ENCODE measurements at regions not wholly inside any gene's neighbourhood (a gene's known extent, or its start where the extent isn't known, plus 50 kb on each side); places are given as distances from the start of the nearest gene placed in this dataset.

DNA sequence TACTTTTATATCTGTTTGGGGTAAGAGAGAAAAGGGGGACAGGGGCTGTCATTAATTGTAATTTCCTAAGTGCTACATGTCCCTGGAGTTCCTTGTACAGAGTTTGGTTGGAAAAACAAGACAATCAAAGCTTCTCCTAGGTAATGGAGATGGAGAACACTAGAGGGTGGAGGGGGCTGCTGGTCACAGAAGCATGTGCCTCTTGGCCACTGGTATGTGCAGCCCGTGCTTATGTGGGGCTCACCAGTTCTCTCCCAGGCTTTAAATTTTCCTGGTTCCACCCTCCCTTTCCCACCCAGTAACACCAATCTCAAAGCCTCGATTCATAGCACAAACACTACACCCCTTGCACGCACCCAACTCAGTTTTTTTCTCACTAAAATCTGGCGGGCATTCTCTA lies 165.6 kb downstream of the SAMD5 start:
- TF ChIP-seq POLR2AphosphoS5 (IDR thresholded peaks at IDR 0.05): no peak
- no peak for TF ChIP-seq POLR2A (IDR thresholded peaks at IDR 0.05)
- TF ChIP-seq CTCF (IDR thresholded peaks at IDR 0.05): no peak
- Histone ChIP-seq H3K27ac (no peak overlapping the region), H3K9me3 (peaks cover 0 to 14% of the 10 kb centered on the region in 2 donors), H3K36me3 (no peaks in the 10 kb centered on the region), H3K4me1 (no peaks in the 10 kb centered on the region), H3K4me3 (no peak overlapping the region), H3K27me3 (no peaks in the 10 kb centered on the region)
- intact Hi-C loops (cut with DNase I; ENCODE audit: low total_unique reads): no loop called here
- no peak for DNase-seq (ENCODE audit: low spot score in 2 of 2)

GRCh38 chr6:147674794-147675193 lies 166.3 kb downstream of the SAMD5 start:
- intact Hi-C loops (cut with DNase I; ENCODE audit: low total_unique reads): no loop called here
- Histone ChIP-seq H3K9me3 (peaks cover 0 to 11% of the 10 kb centered on the region in 2 donors), H3K4me3 (no peak overlapping the region)

DNA sequence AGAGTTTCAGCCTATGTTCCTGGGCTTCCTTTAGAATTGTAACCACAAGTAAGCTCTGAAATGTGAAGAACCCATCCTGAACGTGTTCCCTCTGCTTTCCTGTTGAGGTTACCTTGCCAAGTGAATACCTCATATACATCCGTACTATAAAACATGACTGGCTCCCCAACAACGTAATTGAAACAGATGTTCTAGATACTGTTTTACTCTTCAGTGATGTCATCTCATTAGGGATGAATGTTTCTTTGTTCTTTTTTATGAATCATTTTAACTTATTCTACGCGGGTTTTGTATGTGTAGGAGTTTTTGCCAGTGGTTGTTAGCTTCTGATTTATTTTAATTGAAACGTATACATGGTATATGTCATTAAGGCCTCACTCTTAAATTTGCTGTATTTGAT lies 166.8 kb downstream of the SAMD5 start:
- no peak for TF ChIP-seq CTCF (IDR thresholded peaks at IDR 0.05)
- no peak for TF ChIP-seq POLR2A (IDR thresholded peaks at IDR 0.05)
- TF ChIP-seq POLR2AphosphoS5 (IDR thresholded peaks at IDR 0.05): no peak
- H3K27ac ChIP-seq: no peak overlapping the region
- H3K9me3 ChIP-seq: peaks cover 0 to 7% of the 10 kb centered on the region in 2 donors
- H3K4me1 ChIP-seq: no peaks in the 10 kb centered on the region
- no peak for DNase-seq (ENCODE audit: low spot score in 2 of 2)
- intact Hi-C loops (cut with DNase I; ENCODE audit: low total_unique reads): no loop called here
- no peaks in the 10 kb centered on the region for H3K36me3 ChIP-seq
- H3K27me3 ChIP-seq: no peaks in the 10 kb centered on the region
- H3K4me3 ChIP-seq: no peak overlapping the region

More at GRCh38 chr6:147674794-147675193, 166.3 kb downstream of the SAMD5 start:
- H3K36me3 ChIP-seq: no peaks in the 10 kb centered on the region
- H3K27ac ChIP-seq: no peak overlapping the region
- H3K4me1 ChIP-seq: no peaks in the 10 kb centered on the region
- no peak for DNase-seq (ENCODE audit: low spot score in 2 of 2)
- TF ChIP-seq CTCF (IDR thresholded peaks at IDR 0.05) (no peak), POLR2AphosphoS5 (IDR thresholded peaks at IDR 0.05) (no peak), POLR2A (IDR thresholded peaks at IDR 0.05) (no peak)
- no peaks in the 10 kb centered on the region for H3K27me3 ChIP-seq

DNA sequence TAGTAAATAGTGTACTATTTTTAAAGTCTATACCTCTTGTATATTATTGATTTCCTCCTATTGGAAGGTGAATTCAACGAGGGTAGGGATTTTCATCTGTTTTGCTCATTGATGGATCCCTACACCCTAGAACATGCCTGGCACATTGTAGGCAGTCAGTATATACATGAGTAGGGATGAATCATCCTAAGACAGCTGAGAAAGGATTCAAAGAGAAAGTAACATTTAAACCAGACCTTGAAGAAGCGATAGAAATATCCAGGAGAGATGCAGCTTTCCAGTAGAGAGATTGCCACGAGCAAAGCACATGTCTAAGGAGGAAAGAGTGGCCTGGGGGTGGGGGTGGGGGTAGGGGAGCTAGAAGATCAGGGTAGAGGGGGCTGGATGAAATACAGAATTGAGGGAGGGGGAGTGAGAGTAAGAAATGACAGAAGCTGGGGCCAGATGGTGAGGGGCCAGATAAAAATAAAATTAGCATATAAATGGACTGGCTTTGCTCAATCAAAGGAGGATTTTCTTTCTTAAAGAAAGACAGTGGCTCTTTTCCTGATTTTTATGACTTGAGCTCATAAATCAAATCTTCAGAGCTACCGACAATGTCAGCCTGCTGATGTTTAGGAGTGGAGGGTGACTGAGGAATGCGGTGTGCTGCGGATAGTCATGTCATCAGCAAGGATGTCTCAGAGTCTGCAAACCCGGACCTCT lies 168.2 kb downstream of the SAMD5 start:
- no peak overlapping the region for H3K4me3 ChIP-seq
- H3K9me3 ChIP-seq: no peaks in the 10 kb centered on the region
- no peaks in the 10 kb centered on the region for H3K4me1 ChIP-seq
- H3K36me3 ChIP-seq: no peaks in the 10 kb centered on the region
- H3K27me3 ChIP-seq: no peaks in the 10 kb centered on the region
- intact Hi-C loops (cut with DNase I; ENCODE audit: low total_unique reads): no loop called here
- no peak for DNase-seq (ENCODE audit: low spot score in 2 of 2)
- TF ChIP-seq POLR2AphosphoS5 (IDR thresholded peaks at IDR 0.05) (no peak), POLR2A (IDR thresholded peaks at IDR 0.05) (no peak), CTCF (IDR thresholded peaks at IDR 0.05) (no peak)
- H3K27ac ChIP-seq: no peak overlapping the region

GRCh38 chr6:147677647-147678046 lies 169.2 kb downstream of the SAMD5 start:
- Histone ChIP-seq H3K36me3 (no peaks in the 10 kb centered on the region), H3K27me3 (no peaks in the 10 kb centered on the region), H3K9me3 (no peaks in the 10 kb centered on the region), H3K4me3 (no peak overlapping the region), H3K27ac (no peak overlapping the region), H3K4me1 (no peaks in the 10 kb centered on the region)
- DNase-seq (ENCODE audit: low spot score in 2 of 2): no peak
- intact Hi-C loops (cut with DNase I; ENCODE audit: low total_unique reads): no loop called here
- TF ChIP-seq POLR2AphosphoS5 (IDR thresholded peaks at IDR 0.05) (no peak), CTCF (IDR thresholded peaks at IDR 0.05) (no peak), POLR2A (IDR thresholded peaks at IDR 0.05) (no peak)

Measured in breast epithelium (tissue), 4 donors.